Uterus (tissue), 3 donors: ENCODE measurements at regions not wholly inside any gene's neighbourhood (a gene's known extent, or its start where the extent isn't known, plus 50 kb on each side); places are given as distances from the start of the nearest gene placed in this dataset.

Source experiments
- DNase-seq, 2 donors: peaks; one replicate each; pipeline ENCODE4 v3.0.0-alpha.2; 2019 to 2020
- H3K27ac ChIP-seq, 2 donors: fragments of 200-600 bp; sonication (generic); 1 replicate in 1 of 2; 2 replicates in 1 of 2; pipeline ENCODE4 v1.5.1; 2016 to 2018
- H3K27me3 ChIP-seq, 2 donors: fragments of 200-600 bp; sonication (generic); one replicate each; pipeline ENCODE4 v1.5.1; 2018 to 2019; ENCODE audit warnings: control low read depth in 1 of 2
- H3K36me3 ChIP-seq, 2 donors: fragments of 200-600 bp; sonication (generic); one replicate each; pipeline ENCODE4 v1.5.1; 2019; ENCODE audit warnings: control low read depth in 1 of 2
- H3K4me1 ChIP-seq, 2 donors: fragments of 200-600 bp; sonication (generic); one replicate each; pipeline ENCODE4 v1.5.1; 2018 to 2019; ENCODE audit warnings: control low read depth in 1 of 2
- H3K4me3 ChIP-seq, 2 donors: fragments of 200-600 bp; sonication (generic); 1 replicate in 1 of 2; 2 replicates in 1 of 2; pipeline ENCODE4 v1.5.1; 2018 to 2019; ENCODE audit warnings: mild to moderate bottlenecking in 1 of 2
- H3K9me3 ChIP-seq, 2 donors: fragments of 200-600 bp; sonication (generic); one replicate each; pipeline ENCODE4 v1.5.1; 2019; ENCODE audit warnings: control low read depth in 1 of 2
- CTCF ChIP-seq, 4 experiments: fragments of 200-600 bp in 2 of 4; fragments of 450-650 bp in 2 of 4; sonication (generic) in 2 of 4; IDR thresholded peaks; one replicate each; pipeline ENCODE4 v1.5.1; 2016 to 2019; ENCODE audit warnings: antibody characterized with exemption in 4 of 4, mild to moderate bottlenecking in 2 of 4, moderate library complexity in 1 of 4
- POLR2A ChIP-seq, 2 donors: fragments of 450-650 bp; IDR thresholded peaks; one replicate each; pipeline ENCODE4 v1.6.1; 2016; ENCODE audit warnings: antibody characterized with exemption in 2 of 2, mild to moderate bottlenecking in 1 of 2, moderate library complexity in 1 of 2
- intact Hi-C: fragments of 100-400 bp; cut with DNase I; formaldehyde crosslinking; loops from one replicate; pipeline ENCODE4 v1.15.1; 2023; ENCODE audit warnings: low total_unique reads
- donor health status: DM: yes; HTN: yes; CAD: no.

- H3K4me3 ChIP-seq, result no peak overlapping the region
- H3K27ac ChIP-seq, result no peak overlapping the region
- no peak for DNase-seq
- no peak for TF ChIP-seq CTCF (IDR thresholded peaks at IDR 0.05)
- no peak for TF ChIP-seq POLR2A (IDR thresholded peaks at IDR 0.05)
- H3K4me1 ChIP-seq, result no peaks in the 10 kb centered on the region
- H3K9me3 ChIP-seq, result no peaks in the 10 kb centered on the region
- intact Hi-C loops, result no loop called here
- H3K36me3 ChIP-seq, result no peaks in the 10 kb centered on the region
- no peaks in the 10 kb centered on the region for H3K27me3 ChIP-seq
Measured at GRCh38 chr5:57383093-57383861, 99.3 kb downstream of the ACTBL2 start.

GRCh38 chr5:57382655-57383054, 100.0 kb downstream of the ACTBL2 start:
- DNase-seq, result no peak
- no peaks in the 10 kb centered on the region for H3K27me3 ChIP-seq
- no peaks in the 10 kb centered on the region for H3K9me3 ChIP-seq
- intact Hi-C loops, result no loop called here
- no peaks in the 10 kb centered on the region for H3K4me1 ChIP-seq
- no peak overlapping the region for H3K27ac ChIP-seq
- no peak for TF ChIP-seq CTCF (IDR thresholded peaks at IDR 0.05)
- no peak for TF ChIP-seq POLR2A (IDR thresholded peaks at IDR 0.05)
- H3K4me3 ChIP-seq, result no peak overlapping the region
- no peaks in the 10 kb centered on the region for H3K36me3 ChIP-seq

- no peaks in the 10 kb centered on the region for H3K27me3 ChIP-seq
- H3K4me3 ChIP-seq, result no peak overlapping the region
- no peaks in the 10 kb centered on the region for H3K4me1 ChIP-seq
- DNase-seq, result no peak
- no peaks in the 10 kb centered on the region for H3K9me3 ChIP-seq
- H3K36me3 ChIP-seq, result no peaks in the 10 kb centered on the region
- no peak overlapping the region for H3K27ac ChIP-seq
- TF ChIP-seq POLR2A (IDR thresholded peaks at IDR 0.05), result no peak
- TF ChIP-seq CTCF (IDR thresholded peaks at IDR 0.05), result no peak
- intact Hi-C loops, result no loop called here
Measured at GRCh38 chr5:57370376-57370775, 112.2 kb downstream of the ACTBL2 start.

GRCh38 chr5:57368010-57368409, 114.6 kb downstream of the ACTBL2 start:
- H3K27me3 ChIP-seq, result no peaks in the 10 kb centered on the region
- no peak for DNase-seq
- no peak overlapping the region for H3K27ac ChIP-seq

More at GRCh38 chr5:57368010-57368409, 114.6 kb downstream of the ACTBL2 start:
- Histone ChIP-seq H3K9me3 (no peaks in the 10 kb centered on the region), H3K4me3 (no peak overlapping the region), H3K4me1 (no peaks in the 10 kb centered on the region), H3K36me3 (no peaks in the 10 kb centered on the region)
- intact Hi-C loops, result no loop called here
- no peak for TF ChIP-seq POLR2A (IDR thresholded peaks at IDR 0.05)
- no peak for TF ChIP-seq CTCF (IDR thresholded peaks at IDR 0.05)
